Left lung (tissue), 4 donors: ENCODE measurements at regions not wholly inside any gene's neighbourhood (a gene's known extent, or its start where the extent isn't known, plus 50 kb on each side); places are given as distances from the start of the nearest gene placed in this dataset.

Experiments used
- ATAC-seq: fragments of 200-7000 bp; cut with Tn5 transposase; one replicate; pipeline ENCODE4 v1.9.1; 2020; ENCODE audit warnings: moderate library complexity
- DNase-seq, 4 donors: peaks; one replicate each; pipeline ENCODE4 v3.0.0-alpha.2; 2013 to 2020
- H3K27ac ChIP-seq, 2 donors: fragments of 200-600 bp; sonication (generic) in 1 of 2; one replicate each; pipeline versions ENCODE4 v1.5.0 to v1.8.0; 2020 to 2021
- H3K27me3 ChIP-seq, 2 donors: fragments of 200-600 bp; sonication (generic) in 1 of 2; one replicate each; pipeline versions ENCODE4 v1.5.0 to v1.8.0; 2020 to 2021
- H3K36me3 ChIP-seq, 2 donors: fragments of 200-600 bp; sonication (generic) in 1 of 2; one replicate each; pipeline versions ENCODE4 v1.5.0 to v1.8.0; 2020 to 2021
- H3K4me1 ChIP-seq, 2 donors: fragments of 200-600 bp; one replicate each; pipeline ENCODE4 v1.8.0; 2021
- H3K4me3 ChIP-seq, 2 donors: fragments of 200-600 bp; sonication (generic) in 1 of 2; one replicate each; pipeline versions ENCODE4 v1.5.0 to v1.8.0; 2020 to 2021; ENCODE audit warnings: mild to moderate bottlenecking in 1 of 2
- H3K9me3 ChIP-seq, 2 donors: fragments of 200-600 bp; sonication (generic) in 1 of 2; one replicate each; pipeline versions ENCODE4 v1.5.0 to v1.8.0; 2020 to 2021
- CTCF ChIP-seq, 2 donors: fragments of 200-600 bp; sonication (generic) in 1 of 2; IDR thresholded peaks; one replicate each; pipeline versions ENCODE4 v1.5.0 to v1.8.0; 2021; ENCODE audit warnings: antibody characterized with exemption in 2 of 2
- intact Hi-C, 2 donors: fragments of 100-400 bp; cut with DNase I; formaldehyde crosslinking; loops; one replicate each; pipeline versions ENCODE4 v1.11.2 to v1.14.2; 2022
- donor health status: DM: no; HTN: yes; CAD: no.
- donor health status: DM: no; HTN: no; CAD: no.

- H3K9me3 ChIP-seq = no peaks in the 10 kb centered on the region
- intact Hi-C loops = no loop called here
- H3K4me1 ChIP-seq = no peaks in the 10 kb centered on the region
- no peak for DNase-seq
- no peak overlapping the region for H3K27ac ChIP-seq
- ATAC-seq = no peak
- no peak for TF ChIP-seq CTCF (IDR thresholded peaks at IDR 0.05)
- H3K27me3 ChIP-seq = no peaks in the 10 kb centered on the region
- H3K4me3 ChIP-seq = no peak overlapping the region
- H3K36me3 ChIP-seq = no peaks in the 10 kb centered on the region
Observed at GRCh38 chr2:122056853-122057252, 301.4 kb downstream of the TSN start.

- no peak for TF ChIP-seq CTCF (IDR thresholded peaks at IDR 0.05)
- DNase-seq (no peak), ATAC-seq (no peak)
- intact Hi-C loops = no loop called here
- Histone ChIP-seq H3K27ac (no peak overlapping the region), H3K9me3 (no peaks in the 10 kb centered on the region), H3K36me3 (no peaks in the 10 kb centered on the region), H3K4me3 (no peak overlapping the region), H3K27me3 (no peaks in the 10 kb centered on the region), H3K4me1 (no peaks in the 10 kb centered on the region)
Observed at GRCh38 chr2:122061206-122061605, 305.8 kb downstream of the TSN start.

GRCh38 chr2:122061831-122062230 lies 306.4 kb downstream of the TSN start:
- ATAC-seq = no peak
- Histone ChIP-seq H3K9me3 (no peaks in the 10 kb centered on the region), H3K27ac (no peak overlapping the region), H3K36me3 (no peaks in the 10 kb centered on the region), H3K27me3 (no peaks in the 10 kb centered on the region), H3K4me1 (no peaks in the 10 kb centered on the region), H3K4me3 (no peak overlapping the region)
- DNase-seq = no peak
- intact Hi-C loops = no loop called here
- no peak for TF ChIP-seq CTCF (IDR thresholded peaks at IDR 0.05)

- Histone ChIP-seq H3K4me1 (no peaks in the 10 kb centered on the region), H3K27me3 (no peaks in the 10 kb centered on the region), H3K36me3 (no peaks in the 10 kb centered on the region), H3K9me3 (no peaks in the 10 kb centered on the region), H3K4me3 (no peak overlapping the region), H3K27ac (no peak overlapping the region)
- DNase-seq (no peak), ATAC-seq (no peak)
- no peak for TF ChIP-seq CTCF (IDR thresholded peaks at IDR 0.05)
- intact Hi-C loops = no loop called here
Observed at GRCh38 chr2:122062506-122062905, 307.1 kb downstream of the TSN start.

DNA sequence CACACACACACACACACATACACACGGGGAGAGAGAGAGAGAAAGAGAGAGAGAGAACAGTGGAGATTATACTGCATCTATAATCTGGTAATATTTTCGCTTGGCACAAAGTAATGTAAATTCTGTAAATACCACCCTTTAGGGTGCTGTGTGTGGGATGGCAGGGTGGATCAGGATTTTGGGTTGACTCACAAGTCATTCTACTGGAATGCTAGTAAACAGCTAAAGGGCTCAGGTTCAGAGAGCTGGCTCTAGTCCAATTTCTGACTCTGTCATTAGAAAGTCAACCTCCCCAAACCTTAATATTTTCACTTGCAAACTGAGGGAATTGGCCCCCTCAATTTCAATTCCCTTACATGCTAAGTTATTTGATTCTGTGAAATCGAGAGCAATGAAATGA lies 308.3 kb downstream of the TSN start:
- no peak for TF ChIP-seq CTCF (IDR thresholded peaks at IDR 0.05)
- intact Hi-C loops = no loop called here
- DNase-seq (no peak), ATAC-seq (no peak)
- no peaks in the 10 kb centered on the region for H3K36me3 ChIP-seq
- no peak overlapping the region for H3K4me3 ChIP-seq
- no peaks in the 10 kb centered on the region for H3K4me1 ChIP-seq
- no peak overlapping the region for H3K27ac ChIP-seq
- no peaks in the 10 kb centered on the region for H3K27me3 ChIP-seq
- no peaks in the 10 kb centered on the region for H3K9me3 ChIP-seq
